Astrocyte (in vitro differentiated cells and primary cell): ENCODE measurements at regions not wholly inside any gene's neighbourhood (a gene's known extent, or its start where the extent isn't known, plus 50 kb on each side); places are given as distances from the start of the nearest gene placed in this dataset.

ENCODE experiments used
- DNase-seq: peaks from one replicate; pipeline ENCODE4 v3.0.0-alpha.2; 2010; ENCODE audit warnings: low read depth
- FAIRE-seq: peaks from 2 replicates; lab custom pipeline; 2011; peaks lifted over from hg19 to GRCh38; lab: Jason Lieb, UNC
- H2AFZ ChIP-seq: 2 replicates; pipeline ENCODE4 v1.6.0; 2012; ENCODE audit warnings: low read depth, low read length, inconsistent platforms
- H3K27ac ChIP-seq: 2 replicates; pipeline ENCODE4 v1.5.1; 2011; ENCODE audit warnings: low read depth, low read length, inconsistent platforms
- H3K27me3 ChIP-seq: 2 replicates; pipeline ENCODE4 v1.6.0; 2011; ENCODE audit warnings: low read length, inconsistent platforms; ENCODE audit not compliant: insufficient read depth
- H3K36me3 ChIP-seq: 2 replicates; pipeline ENCODE4 v1.5.1; 2011; ENCODE audit warnings: low read length, inconsistent platforms; ENCODE audit not compliant: insufficient read depth
- H3K4me1 ChIP-seq: 2 replicates; pipeline ENCODE4 v1.5.1; 2011; ENCODE audit warnings: low read length, inconsistent platforms; ENCODE audit not compliant: insufficient read depth
- H3K4me2 ChIP-seq: 2 replicates; pipeline ENCODE4 v1.6.0; 2012; ENCODE audit warnings: low read length, inconsistent platforms
- H3K4me3 ChIP-seq: 2 replicates; pipeline ENCODE4 v1.5.1; 2011; ENCODE audit warnings: low read depth, mild to moderate bottlenecking, low read length, inconsistent platforms; ENCODE audit not compliant: insufficient read depth
- H3K79me2 ChIP-seq: 2 replicates; pipeline ENCODE4 v1.6.0; 2012; ENCODE audit warnings: mild to moderate bottlenecking, low read length, inconsistent platforms; ENCODE audit not compliant: insufficient read depth
- H3K9ac ChIP-seq: 2 replicates; pipeline ENCODE4 v1.6.0; 2012; ENCODE audit warnings: mild to moderate bottlenecking, low read length, inconsistent platforms
- H3K9me3 ChIP-seq: 2 replicates; pipeline ENCODE4 v1.5.1; 2012; ENCODE audit warnings: low read depth, mild to moderate bottlenecking, low read length, inconsistent platforms; ENCODE audit not compliant: insufficient read depth
- H4K20me1 ChIP-seq: 2 replicates; pipeline ENCODE4 v1.6.0; 2012; ENCODE audit warnings: low read length, inconsistent platforms; ENCODE audit not compliant: insufficient read depth
- H3K27ac Mint-ChIP-seq: one replicate; pipeline ENCODE4 v1.8.0; 2021; ENCODE audit warnings: mild to moderate bottlenecking, mixed read lengths; ENCODE audit not compliant: unreplicated experiment
- H3K27me3 Mint-ChIP-seq: one replicate; pipeline ENCODE4 v1.8.0; 2021; ENCODE audit warnings: low read depth, mixed read lengths; ENCODE audit not compliant: unreplicated experiment
- H3K36me3 Mint-ChIP-seq: one replicate; pipeline ENCODE4 v1.8.0; 2021; ENCODE audit warnings: low read depth, mixed read lengths; ENCODE audit not compliant: unreplicated experiment
- H3K4me1 Mint-ChIP-seq: one replicate; pipeline ENCODE4 v1.8.0; 2021; ENCODE audit warnings: low read depth, mixed read lengths; ENCODE audit not compliant: unreplicated experiment
- H3K4me3 Mint-ChIP-seq: one replicate; pipeline ENCODE4 v1.8.0; 2021; ENCODE audit warnings: mild to moderate bottlenecking, moderate library complexity, mixed read lengths; ENCODE audit not compliant: unreplicated experiment
- H3K9me3 Mint-ChIP-seq: one replicate; pipeline ENCODE4 v1.8.0; 2021; ENCODE audit warnings: mild to moderate bottlenecking, mixed read lengths; ENCODE audit not compliant: unreplicated experiment
- CTCF ChIP-seq: IDR thresholded peaks from 2 replicates; pipeline ENCODE4 v1.5.1; 2011; ENCODE audit warnings: low read depth, mild to moderate bottlenecking, inconsistent platforms, low read length, moderate library complexity; ENCODE audit not compliant: insufficient read depth
- EZH2 ChIP-seq: IDR thresholded peaks from 2 replicates; pipeline ENCODE4 v1.6.1; 2012; ENCODE audit warnings: mild to moderate bottlenecking, low read length, inconsistent platforms; ENCODE audit not compliant: insufficient read depth

- peak overlapping the region; percentile 99 for H3K27ac Mint-ChIP-seq
- H3K9me3 Mint-ChIP-seq = no peaks in the 10 kb centered on the region
- peaks cover 49% of the 10 kb centered on the region for H3K4me1 Mint-ChIP-seq
- peaks cover 46% of the 10 kb centered on the region for H3K4me1 ChIP-seq
- no peak overlapping the region for H3K4me3 Mint-ChIP-seq
- no peak overlapping the region for H3K4me3 ChIP-seq
- TF ChIP-seq CTCF (no peak), EZH2 (no peak)
- no peaks in the 10 kb centered on the region for H3K27me3 ChIP-seq
- H3K27me3 Mint-ChIP-seq = no peaks in the 10 kb centered on the region
- H3K9ac ChIP-seq = peak overlapping the region; percentile 63
- H3K36me3 ChIP-seq = no peaks in the 10 kb centered on the region
- H2AFZ ChIP-seq = no peak overlapping the region
- H3K4me2 ChIP-seq = peak overlapping the region; percentile 70
- H3K79me2 ChIP-seq = no peaks in the 10 kb centered on the region
- H3K9me3 ChIP-seq = no peaks in the 10 kb centered on the region
- FAIRE-seq (no peak), DNase-seq (peak; percentile 65)
- H4K20me1 ChIP-seq = no peaks in the 10 kb centered on the region
- H3K36me3 Mint-ChIP-seq = no peaks in the 10 kb centered on the region
- peak overlapping the region; percentile 88 for H3K27ac ChIP-seq
These were observed 338.6 kb upstream of the SNX7 start for GRCh38 chr1:98322966-98323365.

- Mint-ChIP-seq H3K27ac (peak overlapping the region; percentile 99), H3K4me3 (no peak overlapping the region), H3K36me3 (no peaks in the 10 kb centered on the region), H3K4me1 (peaks cover 43% of the 10 kb centered on the region), H3K9me3 (no peaks in the 10 kb centered on the region), H3K27me3 (no peaks in the 10 kb centered on the region)
- H3K36me3 ChIP-seq = no peaks in the 10 kb centered on the region
- H3K4me1 ChIP-seq = peaks cover 40% of the 10 kb centered on the region
- no peaks in the 10 kb centered on the region for H3K27me3 ChIP-seq
- H4K20me1 ChIP-seq = no peaks in the 10 kb centered on the region
- no peaks in the 10 kb centered on the region for H3K79me2 ChIP-seq
- H2AFZ ChIP-seq = no peak overlapping the region
- no peak overlapping the region for H3K4me2 ChIP-seq
- no peak overlapping the region for H3K9ac ChIP-seq
- DNase-seq = no peak
- FAIRE-seq = peak; percentile 41
- H3K27ac ChIP-seq = no peak overlapping the region
- H3K9me3 ChIP-seq = no peaks in the 10 kb centered on the region
- no peak for TF ChIP-seq EZH2
- TF ChIP-seq CTCF = no peak
- no peak overlapping the region for H3K4me3 ChIP-seq
These were observed 339.4 kb upstream of the SNX7 start for GRCh38 chr1:98322086-98322485.

GRCh38 chr1:98321191-98321590, 340.3 kb upstream of the SNX7 start:
- Mint-ChIP-seq H3K36me3 (no peaks in the 10 kb centered on the region), H3K4me1 (peaks cover 41% of the 10 kb centered on the region), H3K27me3 (no peaks in the 10 kb centered on the region), H3K9me3 (no peaks in the 10 kb centered on the region), H3K4me3 (no peak overlapping the region), H3K27ac (no peak overlapping the region)
- H3K4me1 ChIP-seq = peaks cover 41% of the 10 kb centered on the region
- H3K4me2 ChIP-seq = no peak overlapping the region
- TF ChIP-seq CTCF (no peak), EZH2 (no peak)
- H3K36me3 ChIP-seq = no peaks in the 10 kb centered on the region
- no peaks in the 10 kb centered on the region for H3K27me3 ChIP-seq
- H2AFZ ChIP-seq = no peak overlapping the region
- H3K9me3 ChIP-seq = no peaks in the 10 kb centered on the region
- no peak overlapping the region for H3K27ac ChIP-seq
- no peaks in the 10 kb centered on the region for H3K79me2 ChIP-seq
- FAIRE-seq (no peak), DNase-seq (no peak)
- no peak overlapping the region for H3K4me3 ChIP-seq
- no peaks in the 10 kb centered on the region for H4K20me1 ChIP-seq
- H3K9ac ChIP-seq = no peak overlapping the region
